SU-DHL-6 (cell line): ENCODE measurements at regions not wholly inside any gene's neighbourhood (a gene's known extent, or its start where the extent isn't known, plus 50 kb on each side); places are given as distances from the start of the nearest gene placed in this dataset.

Source experiments
- H2AFZ ChIP-seq: fragments of 200-600 bp; sonication (generic); 2 replicates; pipeline ENCODE4 v1.6.1; 2014; ENCODE audit warnings: low read depth, mild to moderate bottlenecking, moderate library complexity, mixed read lengths, antibody characterized with exemption, low read length; ENCODE audit not compliant: severe bottlenecking
- H3F3A ChIP-seq: fragments of 200-600 bp; shearing (Covaris generic); 2 replicates; pipeline ENCODE4 v1.6.0; 2016; ENCODE audit warnings: antibody characterized with exemption, mild to moderate bottlenecking; ENCODE audit not compliant: insufficient read depth
- H3K27ac ChIP-seq: fragments of 200-600 bp; sonication (generic); 2 replicates; pipeline ENCODE4 v1.5.1; 2016; ENCODE audit warnings: low read depth, mild to moderate bottlenecking, low read length, moderate library complexity, mixed read lengths
- H3K27me3 ChIP-seq: fragments of 200-600 bp; sonication (generic), shearing (Covaris generic); 2 replicates; pipeline ENCODE4 v1.6.0; 2014; ENCODE audit warnings: mild to moderate bottlenecking, low read length
- H3K36me3 ChIP-seq: fragments of 200-600 bp; sonication (generic); 2 replicates; pipeline ENCODE4 v1.6.1; 2014; ENCODE audit warnings: mild to moderate bottlenecking, low read length, mixed read lengths
- H3K4me2 ChIP-seq: fragments of 300-600, 200-600 bp; shearing (Covaris generic), sonication (generic); 2 replicates; pipeline ENCODE4 v1.6.0; 2014; ENCODE audit warnings: low read length, low read depth, mild to moderate bottlenecking; ENCODE audit not compliant: poor library complexity, severe bottlenecking
- H3K4me3 ChIP-seq: fragments of 200-600 bp; sonication (generic); 2 replicates; pipeline ENCODE4 v1.5.1; 2014; ENCODE audit warnings: antibody characterized with exemption, low read length, mild to moderate bottlenecking, mixed read lengths; ENCODE audit not compliant: insufficient read depth, poor library complexity, severe bottlenecking
- H3K79me2 ChIP-seq: fragments of 200-600 bp; sonication (generic); 2 replicates; pipeline ENCODE4 v1.6.1; 2014; ENCODE audit warnings: mild to moderate bottlenecking, low read length, moderate library complexity; ENCODE audit not compliant: insufficient read depth
- H3K9ac ChIP-seq: fragments of 200-600 bp; sonication (generic); 2 replicates; pipeline ENCODE4 v1.7.0; 2014; ENCODE audit warnings: mild to moderate bottlenecking, low read length
- H3K9me2 ChIP-seq: fragments of 200-600 bp; sonication (generic); replicated peaks from 2 replicates; pipeline ENCODE4 v1.6.1; 2014; ENCODE audit warnings: low read length; ENCODE audit not compliant: insufficient read depth
- H3K9me3 ChIP-seq: fragments of 200-600 bp; sonication (generic); 2 replicates; pipeline ENCODE4 v1.6.1; 2014; ENCODE audit warnings: low read length, mixed read lengths; ENCODE audit not compliant: insufficient read depth
- H4K20me1 ChIP-seq: fragments of 200-600 bp; sonication (generic); 2 replicates; pipeline ENCODE4 v1.6.1; 2014; ENCODE audit warnings: low read depth, mild to moderate bottlenecking, antibody characterized with exemption, low read length, moderate library complexity, mixed read lengths
- CTCF ChIP-seq: fragments of 200-600 bp; sonication (generic); IDR thresholded peaks from one replicate; pipeline ENCODE4 v1.5.1; 2017; ENCODE audit warnings: antibody characterized with exemption, mild to moderate bottlenecking, low read length, moderate library complexity; ENCODE audit not compliant: insufficient read depth, poor library complexity, severe bottlenecking
- EZH2phosphoT487 ChIP-seq: fragments of 200-600 bp; sonication (generic), shearing (Covaris generic); conservative IDR thresholded peaks from 2 replicates; pipeline ENCODE4 v1.6.1; 2018; ENCODE audit warnings: mild to moderate bottlenecking, antibody characterized with exemption, low read length, moderate library complexity, mixed read lengths

- H3K27ac ChIP-seq = no peak overlapping the region
- TF ChIP-seq CTCF (no peak), EZH2phosphoT487 (no peak)
- no peaks in the 10 kb centered on the region for H4K20me1 ChIP-seq
- no peaks in the 10 kb centered on the region for H3F3A ChIP-seq
- no peaks in the 10 kb centered on the region for H3K27me3 ChIP-seq
- H3K4me2 ChIP-seq = no peak overlapping the region
- H3K4me3 ChIP-seq = no peak overlapping the region
- H3K79me2 ChIP-seq = no peaks in the 10 kb centered on the region
- H3K9me3 ChIP-seq = no peaks in the 10 kb centered on the region
- H3K9me2 ChIP-seq = no peaks in the 10 kb centered on the region
- H2AFZ ChIP-seq = no peak overlapping the region
- no peaks in the 10 kb centered on the region for H3K36me3 ChIP-seq
- H3K9ac ChIP-seq = no peak overlapping the region
Observed at GRCh38 chr5:39943811-39944210, 519.0 kb upstream of the DAB2 start.

GRCh38 chr5:39942606-39943005, 517.8 kb upstream of the DAB2 start:
- no peaks in the 10 kb centered on the region for H3K9me3 ChIP-seq
- H3K79me2 ChIP-seq = no peaks in the 10 kb centered on the region
- no peak for TF ChIP-seq EZH2phosphoT487
- no peak for TF ChIP-seq CTCF
- H3K4me2 ChIP-seq = no peak overlapping the region
- no peaks in the 10 kb centered on the region for H3K9me2 ChIP-seq
- H3K27me3 ChIP-seq = no peaks in the 10 kb centered on the region
- H2AFZ ChIP-seq = no peak overlapping the region
- no peaks in the 10 kb centered on the region for H3K36me3 ChIP-seq
- H4K20me1 ChIP-seq = no peaks in the 10 kb centered on the region
- H3K27ac ChIP-seq = no peak overlapping the region
- no peak overlapping the region for H3K9ac ChIP-seq
- H3K4me3 ChIP-seq = no peak overlapping the region
- H3F3A ChIP-seq = no peaks in the 10 kb centered on the region

- H3K27me3 ChIP-seq = no peaks in the 10 kb centered on the region
- no peak overlapping the region for H3K4me2 ChIP-seq
- H3K9me3 ChIP-seq = no peaks in the 10 kb centered on the region
- TF ChIP-seq CTCF = no peak
- no peak for TF ChIP-seq EZH2phosphoT487
- no peak overlapping the region for H3K9ac ChIP-seq
- H2AFZ ChIP-seq = no peak overlapping the region
- no peaks in the 10 kb centered on the region for H3K36me3 ChIP-seq
- no peaks in the 10 kb centered on the region for H3K79me2 ChIP-seq
- no peaks in the 10 kb centered on the region for H3K9me2 ChIP-seq
- H3K27ac ChIP-seq = no peak overlapping the region
- no peak overlapping the region for H3K4me3 ChIP-seq
- H4K20me1 ChIP-seq = no peaks in the 10 kb centered on the region
- H3F3A ChIP-seq = no peaks in the 10 kb centered on the region
Observed at GRCh38 chr5:39941416-39941815, 516.6 kb upstream of the DAB2 start.

GRCh38 chr5:39934830-39935229, 510.1 kb upstream of the DAB2 start:
- Histone ChIP-seq H3K36me3 (no peaks in the 10 kb centered on the region), H3K27me3 (no peaks in the 10 kb centered on the region), H3K9ac (no peak overlapping the region), H3K9me2 (no peaks in the 10 kb centered on the region), H3K27ac (no peak overlapping the region), H3K79me2 (no peaks in the 10 kb centered on the region), H4K20me1 (no peaks in the 10 kb centered on the region), H3K4me2 (no peak overlapping the region), H3F3A (no peaks in the 10 kb centered on the region), H3K4me3 (no peak overlapping the region), H3K9me3 (no peaks in the 10 kb centered on the region), H2AFZ (no peak overlapping the region)
- TF ChIP-seq EZH2phosphoT487 = no peak
- TF ChIP-seq CTCF = no peak
